Upper lobe of left lung (tissue), 4 donors: ENCODE measurements at regions not wholly inside any gene's neighbourhood (a gene's known extent, or its start where the extent isn't known, plus 50 kb on each side); places are given as distances from the start of the nearest gene placed in this dataset.

ENCODE experiments used
- CTCF ChIP-seq, 6 experiments: fragments of 450-650 bp in 4 of 6; fragments of 200-600 bp in 2 of 6; sonication (generic) in 2 of 6; IDR thresholded peaks; one replicate each; pipeline ENCODE4 v1.5.1; 2016 to 2019; ENCODE audit warnings: antibody characterized with exemption in 6 of 6
- POLR2A ChIP-seq, 4 donors: fragments of 450-650 bp; IDR thresholded peaks; one replicate each; pipeline ENCODE4 v1.5.1; 2016 to 2017; ENCODE audit warnings: antibody characterized with exemption in 4 of 4, mild to moderate bottlenecking in 2 of 4

- TF ChIP-seq CTCF (IDR thresholded peaks at IDR 0.05): no peak
- no peak for TF ChIP-seq POLR2A (IDR thresholded peaks at IDR 0.05)
Observed at GRCh38 chr18:60865801-60866200, 467.4 kb upstream of the CDH20 start.
